Uterus (tissue), 3 donors: ENCODE measurements at regions not wholly inside any gene's neighbourhood (a gene's known extent, or its start where the extent isn't known, plus 50 kb on each side); places are given as distances from the start of the nearest gene placed in this dataset.

Experiments
- DNase-seq, 2 donors: peaks; one replicate each; pipeline ENCODE4 v3.0.0-alpha.2; 2019 to 2020
- H3K27ac ChIP-seq, 2 donors: fragments of 200-600 bp; sonication (generic); 1 replicate in 1 of 2; 2 replicates in 1 of 2; pipeline ENCODE4 v1.5.1; 2016 to 2018
- H3K27me3 ChIP-seq, 2 donors: fragments of 200-600 bp; sonication (generic); one replicate each; pipeline ENCODE4 v1.5.1; 2018 to 2019; ENCODE audit warnings: control low read depth in 1 of 2
- H3K36me3 ChIP-seq, 2 donors: fragments of 200-600 bp; sonication (generic); one replicate each; pipeline ENCODE4 v1.5.1; 2019; ENCODE audit warnings: control low read depth in 1 of 2
- H3K4me1 ChIP-seq, 2 donors: fragments of 200-600 bp; sonication (generic); one replicate each; pipeline ENCODE4 v1.5.1; 2018 to 2019; ENCODE audit warnings: control low read depth in 1 of 2
- H3K4me3 ChIP-seq, 2 donors: fragments of 200-600 bp; sonication (generic); 1 replicate in 1 of 2; 2 replicates in 1 of 2; pipeline ENCODE4 v1.5.1; 2018 to 2019; ENCODE audit warnings: mild to moderate bottlenecking in 1 of 2
- H3K9me3 ChIP-seq, 2 donors: fragments of 200-600 bp; sonication (generic); one replicate each; pipeline ENCODE4 v1.5.1; 2019; ENCODE audit warnings: control low read depth in 1 of 2
- POLR2A ChIP-seq, 2 donors: fragments of 450-650 bp; IDR thresholded peaks; one replicate each; pipeline ENCODE4 v1.6.1; 2016; ENCODE audit warnings: antibody characterized with exemption in 2 of 2, mild to moderate bottlenecking in 1 of 2, moderate library complexity in 1 of 2
- intact Hi-C: fragments of 100-400 bp; cut with DNase I; formaldehyde crosslinking; loops from one replicate; pipeline ENCODE4 v1.15.1; 2023; ENCODE audit warnings: low total_unique reads
- TF ChIP-seq, protein P1 (sequence below), 4 experiments: fragments of 200-600 bp in 2 of 4; fragments of 450-650 bp in 2 of 4; sonication (generic) in 2 of 4; IDR thresholded peaks; one replicate each; pipeline ENCODE4 v1.5.1; 2016 to 2019; ENCODE audit warnings: antibody characterized with exemption in 4 of 4, mild to moderate bottlenecking in 2 of 4, moderate library complexity in 1 of 4
- donor health status: DM: yes; HTN: yes; CAD: no.

DNA sequence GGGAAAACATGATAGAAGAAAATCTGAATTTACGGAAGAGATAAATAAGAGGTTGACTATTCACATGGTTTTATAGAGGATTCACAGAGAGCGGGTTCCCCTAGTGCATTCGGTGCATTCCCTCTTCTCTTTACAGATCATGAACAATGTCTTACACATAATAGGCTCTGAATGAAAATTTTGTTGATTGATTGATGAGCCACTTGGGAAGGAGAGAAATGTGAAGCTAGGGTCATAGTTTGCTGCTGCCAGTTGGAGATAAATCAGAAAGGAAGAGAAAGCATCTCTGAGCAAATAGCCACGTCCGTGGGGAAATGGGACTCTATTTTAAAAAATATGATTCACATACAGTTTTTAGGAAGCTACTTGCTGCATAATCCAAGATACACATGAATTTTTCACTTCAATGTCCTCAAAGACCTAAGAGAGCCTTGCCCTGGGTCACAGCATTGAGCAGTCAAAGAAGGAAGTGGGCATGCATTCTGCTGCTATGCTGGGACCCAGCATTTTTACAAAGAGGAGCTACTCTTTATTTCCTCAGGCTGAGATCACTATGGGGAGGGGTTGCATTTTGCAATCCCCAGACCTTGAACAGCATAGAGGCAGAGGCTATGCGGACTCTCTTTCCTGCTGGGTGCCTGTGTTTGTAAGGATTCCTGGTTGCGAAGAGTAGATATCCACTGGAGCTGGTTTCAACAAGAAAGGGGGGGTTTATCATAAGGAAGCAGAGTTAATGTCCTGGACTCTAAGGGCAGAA is 395.3 kb downstream of the TSN start:
- intact Hi-C loops, result no loop called here
- Histone ChIP-seq H3K27me3 (no peaks in the 10 kb centered on the region), H3K27ac (no peak overlapping the region), H3K4me1 (no peaks in the 10 kb centered on the region), H3K36me3 (no peaks in the 10 kb centered on the region), H3K4me3 (no peak overlapping the region), H3K9me3 (no peaks in the 10 kb centered on the region)
- no peak for TF ChIP-seq POLR2A (IDR thresholded peaks at IDR 0.05)
- TF ChIP-seq, protein P1, sequence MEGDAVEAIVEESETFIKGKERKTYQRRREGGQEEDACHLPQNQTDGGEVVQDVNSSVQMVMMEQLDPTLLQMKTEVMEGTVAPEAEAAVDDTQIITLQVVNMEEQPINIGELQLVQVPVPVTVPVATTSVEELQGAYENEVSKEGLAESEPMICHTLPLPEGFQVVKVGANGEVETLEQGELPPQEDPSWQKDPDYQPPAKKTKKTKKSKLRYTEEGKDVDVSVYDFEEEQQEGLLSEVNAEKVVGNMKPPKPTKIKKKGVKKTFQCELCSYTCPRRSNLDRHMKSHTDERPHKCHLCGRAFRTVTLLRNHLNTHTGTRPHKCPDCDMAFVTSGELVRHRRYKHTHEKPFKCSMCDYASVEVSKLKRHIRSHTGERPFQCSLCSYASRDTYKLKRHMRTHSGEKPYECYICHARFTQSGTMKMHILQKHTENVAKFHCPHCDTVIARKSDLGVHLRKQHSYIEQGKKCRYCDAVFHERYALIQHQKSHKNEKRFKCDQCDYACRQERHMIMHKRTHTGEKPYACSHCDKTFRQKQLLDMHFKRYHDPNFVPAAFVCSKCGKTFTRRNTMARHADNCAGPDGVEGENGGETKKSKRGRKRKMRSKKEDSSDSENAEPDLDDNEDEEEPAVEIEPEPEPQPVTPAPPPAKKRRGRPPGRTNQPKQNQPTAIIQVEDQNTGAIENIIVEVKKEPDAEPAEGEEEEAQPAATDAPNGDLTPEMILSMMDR (IDR thresholded peaks at IDR 0.05), result no peak
- no peak for DNase-seq

DNA sequence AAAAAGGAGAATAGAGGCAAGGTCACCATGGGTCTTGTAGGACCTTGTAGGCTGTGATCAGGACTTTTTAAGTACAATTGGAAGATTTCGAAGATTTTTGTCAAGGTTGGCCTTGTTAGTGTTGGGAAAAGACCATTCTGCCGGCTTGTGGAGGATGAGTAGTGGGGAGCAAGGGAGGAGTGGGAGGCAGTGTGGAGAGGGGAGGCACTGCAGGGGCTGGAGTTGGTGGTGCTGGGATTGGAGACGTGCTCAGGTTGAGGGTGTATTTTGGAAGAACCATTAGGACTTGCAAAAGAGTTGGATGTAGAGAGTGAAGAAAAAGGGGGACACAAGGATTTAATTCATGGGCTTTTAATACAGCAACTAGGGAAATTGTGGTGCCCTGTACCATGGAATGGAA is 397.1 kb downstream of the TSN start:
- no peak overlapping the region for H3K27ac ChIP-seq
- H3K36me3 ChIP-seq, result no peaks in the 10 kb centered on the region
- no peak overlapping the region for H3K4me3 ChIP-seq
- no peak for DNase-seq
- intact Hi-C loops, result no loop called here
- H3K27me3 ChIP-seq, result no peaks in the 10 kb centered on the region
- H3K4me1 ChIP-seq, result no peaks in the 10 kb centered on the region
- TF ChIP-seq, protein P1 (IDR thresholded peaks at IDR 0.05), result no peak
- TF ChIP-seq POLR2A (IDR thresholded peaks at IDR 0.05), result no peak
- no peaks in the 10 kb centered on the region for H3K9me3 ChIP-seq

DNA sequence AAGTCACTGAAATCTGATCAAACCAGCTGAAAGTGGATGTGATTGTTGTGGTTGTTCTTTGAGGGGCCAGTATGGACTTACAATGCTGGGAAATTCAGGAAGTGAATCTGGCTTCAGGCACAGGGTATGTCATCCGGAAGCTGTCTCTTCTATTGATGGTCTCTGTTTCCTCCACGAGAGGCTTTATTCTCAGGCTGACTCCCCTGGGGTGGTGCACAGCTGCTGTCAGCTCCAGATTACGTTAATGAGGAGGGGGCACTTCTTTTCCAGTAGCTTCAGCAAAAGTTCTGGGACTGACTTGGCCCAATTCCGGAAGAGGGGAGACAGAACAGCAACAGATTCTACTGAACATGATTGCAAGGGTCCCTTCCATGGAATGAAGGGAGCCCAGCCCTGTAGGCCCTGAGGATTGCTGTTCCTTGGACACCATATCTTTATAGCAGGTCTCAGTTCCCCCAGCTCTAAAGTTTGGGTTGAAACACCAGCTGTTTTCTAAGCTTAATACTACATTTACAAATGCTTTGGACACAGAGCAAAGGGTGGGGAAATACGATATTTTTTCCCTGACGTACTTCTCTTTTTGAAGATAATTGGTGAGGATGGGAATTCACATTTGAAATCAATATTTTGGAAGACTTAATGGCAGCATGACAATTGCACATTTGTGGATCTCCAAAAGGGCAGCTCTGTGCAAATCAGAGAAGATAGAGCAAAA is 400.9 kb downstream of the TSN start:
- Histone ChIP-seq H3K9me3 (no peaks in the 10 kb centered on the region), H3K36me3 (no peaks in the 10 kb centered on the region), H3K27me3 (no peaks in the 10 kb centered on the region), H3K27ac (no peak overlapping the region), H3K4me1 (no peaks in the 10 kb centered on the region), H3K4me3 (no peak overlapping the region)
- intact Hi-C loops, result no loop called here
- no peak for TF ChIP-seq POLR2A (IDR thresholded peaks at IDR 0.05)
- TF ChIP-seq, protein P1 (IDR thresholded peaks at IDR 0.05), result no peak
- DNase-seq, result no peak

DNA sequence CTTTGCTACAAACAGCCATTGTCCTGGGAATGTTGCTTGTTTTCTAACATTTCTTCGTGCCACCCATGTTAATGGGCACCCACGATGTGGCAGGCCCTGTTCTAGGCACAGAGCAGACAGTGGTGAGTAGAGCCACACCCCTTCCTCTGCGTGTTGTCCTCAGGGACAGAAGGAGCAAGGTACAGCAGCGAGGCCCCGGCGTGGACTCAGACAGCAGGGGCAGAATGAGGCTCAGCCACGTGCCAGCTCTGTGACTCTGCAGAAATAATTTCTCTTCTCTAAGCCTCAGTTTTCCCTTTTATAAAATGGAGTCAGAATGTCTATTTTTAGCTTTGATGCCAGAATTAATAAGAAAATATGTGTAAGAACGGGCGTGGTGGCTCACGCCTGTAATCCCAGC is 401.7 kb downstream of the TSN start:
- intact Hi-C loops, result no loop called here
- no peak overlapping the region for H3K4me3 ChIP-seq

DNA sequence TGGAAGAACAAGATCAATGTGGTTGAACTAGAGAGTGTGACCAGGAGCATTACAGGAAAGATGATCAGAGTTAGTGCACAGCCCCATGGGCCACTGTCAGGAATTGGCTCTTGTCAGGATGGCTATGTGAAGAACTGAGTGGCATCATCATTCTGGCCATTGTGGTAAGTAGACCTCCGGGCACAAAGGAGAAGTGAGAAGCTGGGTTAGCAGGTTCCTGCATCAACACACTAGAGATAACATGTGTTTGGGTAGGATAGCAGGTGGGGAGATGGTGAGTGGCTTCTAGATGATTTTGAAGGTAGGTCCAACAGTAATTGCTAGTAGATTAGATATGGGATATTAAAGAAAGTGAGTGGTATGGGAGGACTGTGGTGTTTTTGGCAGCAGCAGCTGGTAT is 408.2 kb downstream of the TSN start:
- intact Hi-C loops, result no loop called here
- Histone ChIP-seq H3K27ac (no peak overlapping the region), H3K9me3 (no peaks in the 10 kb centered on the region), H3K36me3 (no peaks in the 10 kb centered on the region), H3K27me3 (no peaks in the 10 kb centered on the region), H3K4me1 (no peaks in the 10 kb centered on the region), H3K4me3 (no peak overlapping the region)
- TF ChIP-seq, protein P1 (IDR thresholded peaks at IDR 0.05), result no peak
- no peak for TF ChIP-seq POLR2A (IDR thresholded peaks at IDR 0.05)
- no peak for DNase-seq

More for the DNA sequence above, 401.7 kb downstream of the TSN start:
- Histone ChIP-seq H3K9me3 (no peaks in the 10 kb centered on the region), H3K36me3 (no peaks in the 10 kb centered on the region), H3K4me1 (no peaks in the 10 kb centered on the region), H3K27ac (no peak overlapping the region), H3K27me3 (no peaks in the 10 kb centered on the region)
- no peak for DNase-seq
- no peak for TF ChIP-seq POLR2A (IDR thresholded peaks at IDR 0.05)
- TF ChIP-seq, protein P1 (IDR thresholded peaks at IDR 0.05), result no peak
